Left ventricle myocardium inferior (tissue), 1 donor: ENCODE measurements at regions not wholly inside any gene's neighbourhood (a gene's known extent, or its start where the extent isn't known, plus 50 kb on each side); places are given as distances from the start of the nearest gene placed in this dataset.

Experiments
- DNase-seq: peaks from one replicate; pipeline ENCODE4 v3.0.0-alpha.2; 2020
- H3K27ac ChIP-seq: fragments of 200-600 bp; replicated peaks from 2 replicates; pipeline ENCODE4 v1.8.0; 2021
- H3K27me3 ChIP-seq: fragments of 200-600 bp; 2 replicates; pipeline ENCODE4 v1.8.0; 2021; ENCODE audit warnings: low read depth
- H3K36me3 ChIP-seq: fragments of 200-600 bp; 2 replicates; pipeline ENCODE4 v1.8.0; 2021
- H3K4me1 ChIP-seq: fragments of 200-600 bp; 2 replicates; pipeline ENCODE4 v1.8.0; 2021
- H3K4me3 ChIP-seq: fragments of 200-600 bp; 2 replicates; pipeline ENCODE4 v1.8.0; 2021; ENCODE audit warnings: mild to moderate bottlenecking, moderate library complexity
- H3K9me3 ChIP-seq: fragments of 200-600 bp; replicated peaks from 2 replicates; pipeline ENCODE4 v1.8.0; 2021
- intact Hi-C: fragments of 100-400 bp; cut with micrococcal nuclease; formaldehyde crosslinking; loops from one replicate; pipeline ENCODE4 v1.11.0; 2022
- TF ChIP-seq, protein P1 (sequence below): fragments of 200-600 bp; IDR thresholded peaks from 2 replicates; pipeline ENCODE4 v1.8.0; 2021; ENCODE audit warnings: antibody characterized with exemption, mild to moderate bottlenecking, borderline replicate concordance
- donor health status: DM: no; HTN: yes; CAD: no; lungs with severe emphysema.

DNA sequence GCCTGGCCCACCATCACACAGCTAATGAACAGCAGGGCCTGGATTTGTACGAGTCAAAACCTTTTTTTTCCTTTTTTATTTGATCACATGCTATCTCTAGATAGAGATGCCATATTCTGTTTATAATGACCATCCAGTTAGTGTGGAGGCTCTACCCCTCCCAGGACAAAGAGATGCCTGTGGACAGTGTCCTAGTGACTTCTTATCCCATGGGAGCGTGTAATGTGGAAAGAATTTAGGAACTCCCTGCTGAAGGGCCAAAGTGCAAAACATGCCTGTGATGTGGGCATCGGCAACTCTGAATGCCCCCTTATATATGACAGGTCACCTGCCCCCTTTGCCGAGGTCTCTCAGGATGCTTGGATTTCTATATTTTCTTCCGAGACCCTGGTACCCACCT is 292.2 kb downstream of the RRAGC start:
- Histone ChIP-seq H3K9me3 (no peaks in the 10 kb centered on the region), H3K36me3 (no peaks in the 10 kb centered on the region), H3K4me3 (no peak overlapping the region), H3K27ac (no peak overlapping the region), H3K4me1 (no peaks in the 10 kb centered on the region), H3K27me3 (peaks cover 99% of the 10 kb centered on the region)
- DNase-seq, result no peak
- intact Hi-C loops, result no loop called here
- TF ChIP-seq, protein P1, sequence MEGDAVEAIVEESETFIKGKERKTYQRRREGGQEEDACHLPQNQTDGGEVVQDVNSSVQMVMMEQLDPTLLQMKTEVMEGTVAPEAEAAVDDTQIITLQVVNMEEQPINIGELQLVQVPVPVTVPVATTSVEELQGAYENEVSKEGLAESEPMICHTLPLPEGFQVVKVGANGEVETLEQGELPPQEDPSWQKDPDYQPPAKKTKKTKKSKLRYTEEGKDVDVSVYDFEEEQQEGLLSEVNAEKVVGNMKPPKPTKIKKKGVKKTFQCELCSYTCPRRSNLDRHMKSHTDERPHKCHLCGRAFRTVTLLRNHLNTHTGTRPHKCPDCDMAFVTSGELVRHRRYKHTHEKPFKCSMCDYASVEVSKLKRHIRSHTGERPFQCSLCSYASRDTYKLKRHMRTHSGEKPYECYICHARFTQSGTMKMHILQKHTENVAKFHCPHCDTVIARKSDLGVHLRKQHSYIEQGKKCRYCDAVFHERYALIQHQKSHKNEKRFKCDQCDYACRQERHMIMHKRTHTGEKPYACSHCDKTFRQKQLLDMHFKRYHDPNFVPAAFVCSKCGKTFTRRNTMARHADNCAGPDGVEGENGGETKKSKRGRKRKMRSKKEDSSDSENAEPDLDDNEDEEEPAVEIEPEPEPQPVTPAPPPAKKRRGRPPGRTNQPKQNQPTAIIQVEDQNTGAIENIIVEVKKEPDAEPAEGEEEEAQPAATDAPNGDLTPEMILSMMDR, result no peak

DNA sequence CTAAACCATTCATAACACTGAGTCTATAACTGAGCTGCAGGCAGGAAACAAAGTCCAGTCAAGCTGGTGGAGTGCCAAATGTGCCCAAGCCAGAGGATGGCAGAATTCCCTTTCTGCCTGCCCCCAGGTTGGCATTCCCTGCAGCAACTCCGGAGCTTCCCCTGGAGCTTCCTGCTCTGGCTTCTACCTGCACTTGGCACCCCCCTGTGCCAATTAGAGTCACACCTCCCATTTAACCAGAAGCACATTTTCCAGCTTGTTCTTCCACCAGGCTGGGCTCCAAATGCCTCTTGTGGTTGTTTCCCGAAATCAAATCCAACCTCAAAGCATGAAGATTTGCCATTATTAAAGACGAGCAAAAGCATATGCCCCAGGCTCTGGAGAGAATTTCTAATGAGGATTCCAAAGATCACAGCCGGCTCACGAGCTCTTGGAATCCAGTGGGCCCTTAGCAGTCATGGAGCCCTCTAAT is 294.5 kb downstream of the RRAGC start:
- intact Hi-C loops, result no loop called here
- H3K27me3 ChIP-seq, result peaks cover 99% of the 10 kb centered on the region
- H3K9me3 ChIP-seq, result no peaks in the 10 kb centered on the region
- no peak for DNase-seq
- no peaks in the 10 kb centered on the region for H3K36me3 ChIP-seq
- peaks cover 1% of the 10 kb centered on the region for H3K4me1 ChIP-seq
- no peak overlapping the region for H3K27ac ChIP-seq
- TF ChIP-seq, protein P1, result no peak
- H3K4me3 ChIP-seq, result no peak overlapping the region

DNA sequence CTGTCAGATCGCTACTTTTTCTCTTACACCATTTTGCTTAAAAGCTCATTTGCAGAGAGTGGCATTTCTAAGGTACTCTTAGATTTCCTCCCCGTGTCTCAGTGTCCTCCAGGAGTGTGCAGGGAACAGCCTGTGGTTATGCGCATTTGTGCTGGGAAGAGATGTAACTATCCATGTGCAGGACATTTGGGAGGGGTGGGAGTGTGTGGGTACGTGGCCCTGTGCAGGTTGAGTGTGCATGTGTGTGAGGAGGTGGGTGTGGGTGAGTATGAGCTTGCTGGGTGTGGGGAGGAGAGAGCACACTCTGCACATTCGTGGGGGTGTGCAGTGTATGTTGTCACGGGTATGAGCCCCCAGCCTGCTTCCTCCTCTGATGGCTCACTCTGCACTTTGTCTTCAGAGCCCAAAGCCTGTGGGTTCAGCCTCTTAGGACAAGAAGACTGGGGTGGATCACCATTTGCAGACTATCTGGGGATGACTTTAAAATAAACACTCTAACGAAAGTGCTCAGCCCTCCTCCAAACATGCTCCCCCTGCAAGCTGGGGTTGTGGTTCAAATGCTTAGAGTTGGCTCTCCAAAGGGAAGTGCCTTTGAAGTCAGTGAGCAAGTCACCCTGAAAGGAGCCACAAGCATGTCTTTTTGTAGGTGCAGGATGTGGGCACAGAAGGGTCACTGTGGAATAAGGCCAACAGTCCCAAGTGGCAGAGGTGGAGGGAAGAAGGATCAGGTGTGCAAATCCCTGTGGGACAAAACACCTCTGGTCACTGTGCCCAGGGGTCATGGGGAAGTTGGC is 295.4 kb downstream of the RRAGC start:
- TF ChIP-seq, protein P1, result no peak
- peaks cover 99% of the 10 kb centered on the region for H3K27me3 ChIP-seq

DNA sequence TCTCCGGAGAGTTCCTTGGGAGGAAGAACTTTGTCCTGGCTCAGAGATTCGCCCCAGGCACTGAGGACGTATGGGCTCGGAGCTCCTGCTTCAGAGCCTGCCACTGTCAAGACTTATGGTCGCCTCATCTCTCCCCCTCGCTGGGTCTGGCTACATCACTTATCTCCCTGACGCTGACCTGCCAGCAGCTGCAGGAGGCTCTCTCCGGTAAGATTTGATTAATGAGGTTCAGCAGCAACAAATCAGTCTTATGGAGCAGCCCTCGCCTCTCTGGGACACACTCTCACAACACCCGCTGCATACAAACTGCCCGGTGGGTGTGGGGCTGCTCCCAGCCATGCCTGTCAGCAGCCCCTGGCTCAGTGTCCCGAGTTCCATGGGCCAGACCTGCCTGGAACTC is 297.8 kb downstream of the RRAGC start:
- Histone ChIP-seq H3K4me1 (peaks cover 11% of the 10 kb centered on the region), H3K4me3 (no peak overlapping the region), H3K27me3 (peaks cover 82% of the 10 kb centered on the region), H3K27ac (no peak overlapping the region), H3K9me3 (no peaks in the 10 kb centered on the region), H3K36me3 (no peaks in the 10 kb centered on the region)
- TF ChIP-seq, protein P1, result no peak
- intact Hi-C loops, result no loop called here
- DNase-seq, result no peak

More for the DNA sequence above, 295.4 kb downstream of the RRAGC start:
- no peaks in the 10 kb centered on the region for H3K9me3 ChIP-seq
- no peak overlapping the region for H3K4me3 ChIP-seq
- no peak for DNase-seq
- H3K4me1 ChIP-seq, result peaks cover 10% of the 10 kb centered on the region
- no peaks in the 10 kb centered on the region for H3K36me3 ChIP-seq
- intact Hi-C loops, result no loop called here
- no peak overlapping the region for H3K27ac ChIP-seq

DNA sequence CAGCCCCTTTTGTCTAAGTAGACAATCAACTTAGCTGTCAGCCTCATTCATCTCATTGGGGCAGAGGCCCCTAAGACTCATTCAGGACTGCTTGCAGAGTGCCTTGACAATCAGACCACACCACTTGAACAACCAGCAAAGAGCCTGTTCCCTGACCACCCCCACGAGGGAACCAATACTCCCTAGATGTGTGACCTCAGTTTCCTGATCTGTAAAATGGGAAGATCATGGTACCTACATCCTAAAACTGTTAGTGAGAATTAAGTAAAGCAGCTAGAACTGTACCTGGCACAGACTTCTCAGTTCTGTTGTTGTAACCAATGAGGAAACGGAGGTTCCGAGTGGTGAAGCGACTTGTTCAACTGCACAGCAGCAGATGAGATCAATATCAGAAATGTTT is 298.5 kb downstream of the RRAGC start:
- Histone ChIP-seq H3K27me3 (peaks cover 76% of the 10 kb centered on the region), H3K27ac (no peak overlapping the region), H3K9me3 (no peaks in the 10 kb centered on the region), H3K36me3 (no peaks in the 10 kb centered on the region), H3K4me3 (no peak overlapping the region), H3K4me1 (peaks cover 11% of the 10 kb centered on the region)
- TF ChIP-seq, protein P1, result no peak
- intact Hi-C loops, result no loop called here
- DNase-seq, result no peak
